ENCODE measurements at regions not wholly inside any gene's neighbourhood (a gene's known extent, or its start where the extent isn't known, plus 50 kb on each side); places are given as distances from the start of the nearest gene placed in this dataset.

GRCh38 chr9:8237096-8237495 lies 437.5 kb upstream of the DMAC1 start:
- TF ChIP-seq POLR2AphosphoS5 (IDR thresholded peaks at IDR 0.05; ENCODE audit: insufficient read depth, low read depth, low read length) (no peak), MAX (IDR thresholded peaks at IDR 0.05; ENCODE audit: insufficient read depth, insufficient read length) (no peak), POLR2A (IDR thresholded peaks at IDR 0.05; ENCODE audit: low read depth, low read length) (no peak), GATA2 (IDR thresholded peaks at IDR 0.05; ENCODE audit: insufficient read depth, insufficient read length, low read depth, low read length) (no peak), FOS (IDR thresholded peaks at IDR 0.05; ENCODE audit: borderline replicate concordance, insufficient read depth, low read length) (no peak), MYC (IDR thresholded peaks at IDR 0.05; ENCODE audit: low read depth, low read length) (no peak), JUN (IDR thresholded peaks at IDR 0.05; ENCODE audit: borderline replicate concordance, insufficient read depth, insufficient read length, low read depth) (no peak), EZH2 (IDR thresholded peaks at IDR 0.05; ENCODE audit: borderline replicate concordance, low read depth, low read length, severe bottlenecking) (no peak), CTCF (IDR thresholded peaks at IDR 0.05; ENCODE audit: extremely low read depth in 1 of 2, insufficient read depth in 1 of 2, low read depth in 1 of 2, low read length in 2 of 2) (no peak)
- Histone ChIP-seq H3K4me3 (replicated peaks in 1 of 3; ENCODE audit: insufficient read depth in 1 of 3, low read depth in 1 of 3, low read length in 3 of 3) (no peak overlapping the region), H3K9me1 (replicated peaks; ENCODE audit: control insufficient read depth, extremely low read depth, insufficient read depth, low read length) (no peaks in the 10 kb centered on the region), H3K27me3 (ENCODE audit: control insufficient read depth in 2 of 2, insufficient read depth in 2 of 2, low read length in 2 of 2) (no peaks in the 10 kb centered on the region), H3K27ac (ENCODE audit: insufficient read depth, low read depth, low read length) (no peak overlapping the region), H4K20me1 (replicated peaks; ENCODE audit: control insufficient read depth, extremely low read depth, insufficient read depth, low read length) (no peaks in the 10 kb centered on the region), H3K4me1 (ENCODE audit: control insufficient read depth, extremely low read depth, insufficient read depth, low read length) (no peaks in the 10 kb centered on the region), H2AFZ (ENCODE audit: low read depth, low read length) (no peak overlapping the region), H3K9ac (replicated peaks; ENCODE audit: extremely low read depth, insufficient read depth, low read length) (no peak overlapping the region), H3K4me2 (ENCODE audit: insufficient read depth, low read length) (no peak overlapping the region), H3K9me3 (replicated peaks; ENCODE audit: control insufficient read depth, insufficient read depth, low read length) (no peaks in the 10 kb centered on the region), H3K36me3 (ENCODE audit: control insufficient read depth in 2 of 2, extremely low read depth in 1 of 2, insufficient read depth in 2 of 2, low read length in 2 of 2) (no peaks in the 10 kb centered on the region), H3K79me2 (ENCODE audit: control insufficient read depth, insufficient read depth, low read length) (no peaks in the 10 kb centered on the region)
- no TSS peak for BruUV-seq (replicated peaks)
- dilution Hi-C loops (cut with MboI; ENCODE audit: extremely low pct_ligation_motif_present, low sequenced_read_pairs) (no loop called here), intact Hi-C loops (cut with micrococcal nuclease) (no loop called here)
- POLR2A ChIA-PET = no interaction called here
- DNase-seq (ENCODE audit: low read depth, low spot score) = no peak
- CTCF ChIA-PET = no interaction called here
- FAIRE-seq = no peak

Measured in endothelial cell of umbilical vein (primary cell).